Suprapubic skin (tissue), 4 donors: ENCODE measurements at regions not wholly inside any gene's neighbourhood (a gene's known extent, or its start where the extent isn't known, plus 50 kb on each side); places are given as distances from the start of the nearest gene placed in this dataset.

ENCODE experiments used
- CTCF ChIP-seq, 2 donors: fragments of 200-600 bp in 1 of 2; fragments of 450-650 bp in 1 of 2; sonication (generic) in 1 of 2; IDR thresholded peaks; one replicate each; pipeline ENCODE4 v1.5.1; 2016 to 2019; ENCODE audit warnings: antibody characterized with exemption in 2 of 2, mild to moderate bottlenecking in 1 of 2, moderate library complexity in 1 of 2
- EP300 ChIP-seq: sonication (generic); formaldehyde crosslinking; IDR thresholded peaks from one replicate; pipeline ENCODE4 v1.6.1; 2017; ENCODE audit warnings: antibody characterized with exemption
- POLR2A ChIP-seq, 2 donors: fragments of 450-650 bp; IDR thresholded peaks; one replicate each; pipeline ENCODE4 v1.6.1; 2017; ENCODE audit warnings: antibody characterized with exemption in 2 of 2, mild to moderate bottlenecking in 2 of 2, moderate library complexity in 2 of 2
- POLR2AphosphoS5 ChIP-seq, 3 donors: sonication (generic); formaldehyde crosslinking; IDR thresholded peaks; one replicate each; pipeline ENCODE4 v1.6.1; 2017; ENCODE audit warnings: antibody characterized with exemption in 3 of 3

GRCh38 chr1:73886716-73887115 is 311.3 kb downstream of the LRRIQ3 start:
- TF ChIP-seq POLR2AphosphoS5 (IDR thresholded peaks at IDR 0.05) (no peak), POLR2A (IDR thresholded peaks at IDR 0.05) (no peak), CTCF (IDR thresholded peaks at IDR 0.05) (no peak), EP300 (no peak)
